ENCODE measurements at regions not wholly inside any gene's neighbourhood (a gene's known extent, or its start where the extent isn't known, plus 50 kb on each side); places are given as distances from the start of the nearest gene placed in this dataset.

GRCh38 chr1:226816576-226816975 lies 53.8 kb upstream of the PSEN2 start:
- DNase-seq (ENCODE audit: low spot score) = no peak

- DNase-seq (ENCODE audit: low spot score) = no peak
Observed at GRCh38 chr1:226814751-226815537, 55.5 kb upstream of the PSEN2 start.

GRCh38 chr1:226813671-226814591 lies 56.5 kb upstream of the PSEN2 start:
- no peak for DNase-seq (ENCODE audit: low spot score)

GRCh38 chr1:226810681-226811080 lies 59.7 kb upstream of the PSEN2 start:
- no peak for DNase-seq (ENCODE audit: low spot score)

- no peak for DNase-seq (ENCODE audit: low spot score)
Observed at GRCh38 chr1:226809785-226810571, 60.4 kb upstream of the PSEN2 start.

- no peak for DNase-seq (ENCODE audit: low spot score)
Observed at GRCh38 chr1:226808501-226808900, 61.9 kb upstream of the PSEN2 start.

- no peak for DNase-seq (ENCODE audit: low spot score)
Observed at GRCh38 chr1:226806988-226807387, 63.4 kb upstream of the PSEN2 start.

- DNase-seq (ENCODE audit: low spot score) = no peak
Observed at GRCh38 chr1:226804907-226805759, 65.3 kb upstream of the PSEN2 start.

- DNase-seq (ENCODE audit: low spot score) = no peak
Observed at GRCh38 chr1:226800763-226801380, 61.8 kb upstream of the ITPKB start.

GRCh38 chr1:226799634-226800281 lies 60.7 kb upstream of the ITPKB start:
- DNase-seq (ENCODE audit: low spot score) = no peak

GRCh38 chr1:226798427-226799411 lies 59.6 kb upstream of the ITPKB start:
- DNase-seq (ENCODE audit: low spot score) = peak; percentile 77

GRCh38 chr1:226797151-226797550 lies 58.1 kb upstream of the ITPKB start:
- DNase-seq (ENCODE audit: low spot score) = no peak

GRCh38 chr1:226793620-226794276 lies 54.7 kb upstream of the ITPKB start:
- DNase-seq (ENCODE audit: low spot score) = no peak

GRCh38 chr1:226792368-226792767 lies 53.3 kb upstream of the ITPKB start:
- no peak for DNase-seq (ENCODE audit: low spot score)

GRCh38 chr1:226790545-226791181 lies 51.6 kb upstream of the ITPKB start:
- DNase-seq (ENCODE audit: low spot score) = no peak

GRCh38 chr1:226788965-226789364 lies 49.9 kb upstream of the ITPKB start:
- DNase-seq (ENCODE audit: low spot score) = no peak
